ENCODE measurements at regions not wholly inside any gene's neighbourhood (a gene's known extent, or its start where the extent isn't known, plus 50 kb on each side); places are given as distances from the start of the nearest gene placed in this dataset.
A peak's percentile ranks its signal among the peaks of the same experiment; 100 is the strongest.

DNA sequence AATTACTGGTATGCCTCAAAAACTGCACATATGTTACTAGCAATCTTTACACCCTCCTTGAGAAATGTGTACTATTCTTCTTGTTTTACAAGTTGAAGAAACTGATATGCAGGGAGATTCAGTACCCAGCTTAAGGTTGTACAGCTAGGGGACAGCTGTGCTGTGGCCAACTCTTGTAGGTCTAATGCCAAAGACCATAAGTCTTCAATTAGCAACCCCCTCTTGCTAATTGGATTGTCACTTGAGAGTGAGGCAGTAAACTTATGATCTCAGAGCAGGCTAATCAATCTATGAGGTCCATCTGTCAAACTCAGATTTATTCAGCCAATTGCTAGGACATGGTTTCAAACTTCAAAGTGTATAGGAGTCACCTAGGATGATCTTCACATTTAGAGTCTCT is 492.0 kb upstream of the USP24 start:
- H3K4me3 ChIP-seq: no peak overlapping the region
- TF ChIP-seq, protein P1, sequence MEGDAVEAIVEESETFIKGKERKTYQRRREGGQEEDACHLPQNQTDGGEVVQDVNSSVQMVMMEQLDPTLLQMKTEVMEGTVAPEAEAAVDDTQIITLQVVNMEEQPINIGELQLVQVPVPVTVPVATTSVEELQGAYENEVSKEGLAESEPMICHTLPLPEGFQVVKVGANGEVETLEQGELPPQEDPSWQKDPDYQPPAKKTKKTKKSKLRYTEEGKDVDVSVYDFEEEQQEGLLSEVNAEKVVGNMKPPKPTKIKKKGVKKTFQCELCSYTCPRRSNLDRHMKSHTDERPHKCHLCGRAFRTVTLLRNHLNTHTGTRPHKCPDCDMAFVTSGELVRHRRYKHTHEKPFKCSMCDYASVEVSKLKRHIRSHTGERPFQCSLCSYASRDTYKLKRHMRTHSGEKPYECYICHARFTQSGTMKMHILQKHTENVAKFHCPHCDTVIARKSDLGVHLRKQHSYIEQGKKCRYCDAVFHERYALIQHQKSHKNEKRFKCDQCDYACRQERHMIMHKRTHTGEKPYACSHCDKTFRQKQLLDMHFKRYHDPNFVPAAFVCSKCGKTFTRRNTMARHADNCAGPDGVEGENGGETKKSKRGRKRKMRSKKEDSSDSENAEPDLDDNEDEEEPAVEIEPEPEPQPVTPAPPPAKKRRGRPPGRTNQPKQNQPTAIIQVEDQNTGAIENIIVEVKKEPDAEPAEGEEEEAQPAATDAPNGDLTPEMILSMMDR (IDR thresholded peaks at IDR 0.05): no peak
- TF ChIP-seq EP300 (IDR thresholded peaks at IDR 0.05) (no peak), POLR2A (IDR thresholded peaks at IDR 0.05) (no peak)
- DNase-seq (ENCODE audit: low spot score in 2 of 2): no peak
- H3K4me1 ChIP-seq: peaks cover 0 to 6% (median 0%) of the 10 kb centered on the region in 4 donors
- H3K27ac ChIP-seq: no peak overlapping the region
- no peaks in the 10 kb centered on the region for H3K9me3 ChIP-seq
- no peaks in the 10 kb centered on the region for H3K36me3 ChIP-seq
- no peaks in the 10 kb centered on the region for H3K27me3 ChIP-seq

DNA sequence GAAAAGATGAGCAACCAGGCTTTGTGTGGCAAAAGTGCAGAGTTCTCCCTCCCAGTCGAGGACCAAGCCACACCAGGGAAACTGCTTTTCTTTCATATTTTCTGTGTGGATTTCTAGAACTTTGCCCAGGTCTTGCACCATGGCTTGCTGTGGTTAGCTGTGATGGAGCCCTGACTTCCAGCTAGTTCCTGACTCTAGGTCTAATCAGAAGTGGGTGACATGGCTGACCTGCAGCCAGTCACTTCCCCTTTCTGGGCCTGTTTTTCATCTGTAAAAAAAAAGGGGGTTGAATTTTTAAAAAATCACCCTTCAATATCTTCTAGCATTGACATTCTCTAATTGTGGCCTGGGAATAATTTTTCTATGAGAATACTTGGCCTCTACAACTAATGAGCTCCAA is 491.2 kb upstream of the USP24 start:
- DNase-seq (ENCODE audit: low spot score in 2 of 2): no peak
- 43 to 63% methylated on average over 1 of the region's 1 CpG for WGBS, 2 donors
- H3K4me3 ChIP-seq: no peak overlapping the region
- H3K27me3 ChIP-seq: no peaks in the 10 kb centered on the region
- H3K4me1 ChIP-seq: peaks cover 0 to 6% (median 0%) of the 10 kb centered on the region in 4 donors
- no peaks in the 10 kb centered on the region for H3K36me3 ChIP-seq
- H3K27ac ChIP-seq: no peak overlapping the region
- H3K9me3 ChIP-seq: no peaks in the 10 kb centered on the region
- TF ChIP-seq, protein P1 (IDR thresholded peaks at IDR 0.05): no peak
- no peak for TF ChIP-seq POLR2A (IDR thresholded peaks at IDR 0.05)
- TF ChIP-seq EP300 (IDR thresholded peaks at IDR 0.05): no peak

DNA sequence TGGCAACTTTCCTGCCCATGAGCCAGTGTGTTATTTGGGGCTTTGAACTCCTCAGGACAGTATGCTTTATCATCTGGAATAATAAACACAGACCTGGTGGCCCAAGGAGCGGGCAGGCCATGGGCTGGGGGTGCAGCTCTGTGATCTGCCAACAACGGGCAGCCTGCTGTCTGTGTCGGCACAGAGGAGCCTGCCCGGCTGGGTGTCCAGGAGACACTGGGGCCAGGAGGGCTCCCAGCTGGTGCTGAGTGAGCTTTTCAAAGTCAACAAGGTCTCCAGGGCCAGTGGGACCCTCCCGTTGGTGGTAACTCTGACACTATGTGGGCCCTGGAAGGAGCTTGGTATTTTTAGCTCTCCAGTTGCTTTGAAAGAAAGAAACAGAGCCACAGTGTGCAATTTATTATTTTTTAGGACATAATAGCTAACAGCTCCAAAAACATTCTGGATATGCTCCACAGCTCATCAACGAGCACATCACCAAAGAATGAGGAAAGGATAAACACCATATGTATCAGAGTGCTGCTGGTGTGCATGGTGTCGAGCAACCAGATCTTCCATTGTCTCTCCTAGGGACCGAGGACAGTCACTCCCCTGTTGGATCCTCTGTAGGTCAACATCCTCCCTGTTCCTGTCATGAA is 488.7 kb upstream of the USP24 start:
- Histone ChIP-seq H3K27ac (peak overlapping the region in 2 of 4 donors; percentile 26 to 54), H3K4me3 (no peak overlapping the region), H3K9me3 (no peaks in the 10 kb centered on the region), H3K36me3 (no peaks in the 10 kb centered on the region), H3K4me1 (peaks cover 0 to 6% (median 0%) of the 10 kb centered on the region in 4 donors), H3K27me3 (no peaks in the 10 kb centered on the region)
- TF ChIP-seq POLR2A (IDR thresholded peaks at IDR 0.05): no peak
- TF ChIP-seq, protein P1 (IDR thresholded peaks at IDR 0.05): no peak
- TF ChIP-seq EP300 (IDR thresholded peaks at IDR 0.05): no peak
- WGBS, 2 donors: 51 to 61% methylated on average over 8 of the region's 8 CpGs
- DNase-seq (ENCODE audit: low spot score in 2 of 2): no peak

DNA sequence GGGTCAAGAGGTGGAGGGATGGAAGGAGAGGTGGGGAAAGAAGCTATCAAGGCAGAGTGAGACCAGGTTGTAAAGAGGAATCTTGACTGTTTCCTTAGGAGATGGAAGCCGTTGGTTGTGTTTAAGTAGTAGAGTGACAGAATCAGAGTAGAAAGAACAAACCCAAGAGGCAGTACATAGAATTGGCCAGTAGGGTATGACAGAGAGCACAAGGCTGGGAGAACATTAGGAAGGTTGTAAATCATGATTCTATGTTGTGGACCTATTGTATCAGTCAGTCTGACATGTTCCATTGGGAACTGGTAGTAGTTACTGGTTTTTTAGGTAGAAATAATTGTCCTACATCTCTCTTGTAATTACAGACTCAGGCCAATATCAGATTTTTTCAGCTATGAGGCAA is 486.9 kb upstream of the USP24 start:
- no peaks in the 10 kb centered on the region for H3K27me3 ChIP-seq
- H3K4me1 ChIP-seq: peaks cover 0 to 6% (median 0%) of the 10 kb centered on the region in 4 donors
- no peaks in the 10 kb centered on the region for H3K36me3 ChIP-seq
- H3K9me3 ChIP-seq: no peaks in the 10 kb centered on the region
- no peak for DNase-seq (ENCODE audit: low spot score in 2 of 2)
- no peak overlapping the region for H3K4me3 ChIP-seq
- H3K27ac ChIP-seq: no peak overlapping the region
- TF ChIP-seq EP300 (IDR thresholded peaks at IDR 0.05): no peak
- TF ChIP-seq, protein P1 (IDR thresholded peaks at IDR 0.05): peak in 2 of 5 experiments; percentile 29 to 46
- WGBS, 2 donors: 75 to 83% methylated on average over 1 of the region's 1 CpG

DNA sequence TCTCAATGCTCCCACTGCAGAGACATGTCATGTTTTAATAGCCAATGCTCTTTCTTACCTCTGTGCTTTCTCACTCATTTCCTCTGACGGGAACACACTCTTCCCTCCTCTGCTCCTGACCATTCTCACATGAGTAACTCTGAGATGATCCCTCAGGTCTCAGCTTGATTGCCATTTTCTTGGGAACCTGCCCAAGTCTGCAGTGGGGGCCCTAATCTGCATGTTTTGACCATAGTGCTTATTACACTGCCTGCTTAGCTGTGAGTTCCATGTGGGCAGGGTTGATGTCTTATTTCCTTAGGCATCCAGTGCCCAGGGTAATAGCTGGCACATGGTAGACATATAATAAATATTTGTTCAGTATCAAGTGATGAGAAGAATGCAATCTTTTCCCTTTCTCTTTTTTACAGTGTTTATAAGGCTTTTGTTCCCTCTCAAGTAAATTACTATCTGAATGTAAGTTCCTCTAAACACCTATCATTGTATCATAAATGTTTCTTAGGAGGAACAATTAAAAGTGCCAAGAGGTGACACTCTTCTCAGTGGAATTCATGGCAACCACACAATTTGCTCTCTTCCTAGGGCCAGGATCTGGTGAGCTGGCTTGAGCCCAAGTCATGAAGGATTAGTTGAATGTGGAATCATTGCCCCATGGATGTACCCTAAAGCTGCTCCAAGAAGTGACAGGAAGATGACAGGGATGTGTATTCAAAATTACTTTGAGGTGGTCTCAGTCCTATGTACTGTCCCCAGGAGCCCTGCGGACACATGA is 485.4 kb upstream of the USP24 start:
- Histone ChIP-seq H3K27me3 (no peaks in the 10 kb centered on the region), H3K27ac (no peak overlapping the region), H3K4me1 (peaks cover 0 to 6% (median 0%) of the 10 kb centered on the region in 4 donors)

More for the DNA sequence above, 485.4 kb upstream of the USP24 start:
- Histone ChIP-seq H3K36me3 (no peaks in the 10 kb centered on the region), H3K9me3 (no peaks in the 10 kb centered on the region), H3K4me3 (no peak overlapping the region)
- TF ChIP-seq, protein P1 (IDR thresholded peaks at IDR 0.05): no peak
- no peak for TF ChIP-seq POLR2A (IDR thresholded peaks at IDR 0.05)
- TF ChIP-seq EP300 (IDR thresholded peaks at IDR 0.05): no peak
- no peak for DNase-seq (ENCODE audit: low spot score in 2 of 2)
- 69 to 74% methylated on average over 2 of the region's 2 CpGs for WGBS, 2 donors

All from tibial nerve (tissue), 4 donors.